ENCODE measurements at regions not wholly inside any gene's neighbourhood (a gene's known extent, or its start where the extent isn't known, plus 50 kb on each side); places are given as distances from the start of the nearest gene placed in this dataset.
"Not testable (repeated sequence)": the region's sequence is repeated elsewhere in the genome, so short reads cannot be mapped to it uniquely, and the experiment has no call there.

DNA sequence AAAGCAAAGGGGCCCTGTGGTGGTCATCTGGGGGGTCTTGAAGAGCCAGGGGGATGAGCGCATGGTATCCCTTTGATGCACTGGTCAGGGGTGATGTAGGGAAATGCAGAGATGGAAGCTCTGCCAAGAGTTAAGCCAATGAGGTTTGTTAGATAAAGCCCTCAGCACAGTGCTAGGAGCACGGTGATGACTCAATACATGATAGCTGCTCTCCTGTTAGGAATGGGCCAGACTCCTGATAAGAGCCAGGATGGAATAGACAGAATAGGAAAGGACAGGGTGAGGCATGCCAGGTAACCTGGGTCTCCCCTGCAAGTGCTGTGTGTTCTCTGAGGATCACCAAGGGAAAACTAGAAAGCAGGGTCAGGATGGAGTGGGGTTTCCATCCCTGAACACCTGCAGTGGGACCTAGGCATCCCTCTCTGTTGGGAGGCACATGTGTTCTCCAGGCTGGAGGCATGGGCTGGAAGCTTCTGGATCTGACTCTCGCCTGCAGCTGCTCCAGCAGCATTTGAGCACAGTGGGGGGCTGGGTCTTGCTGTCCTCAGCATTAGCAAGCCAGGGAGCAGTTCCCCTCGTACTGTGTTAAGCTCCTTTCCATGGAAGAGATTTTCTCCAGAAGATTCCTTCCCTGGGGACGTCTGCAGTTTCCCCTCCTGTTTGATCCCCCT, 71.8 kb upstream of the TIAM2 start:
- no peak for DNase-seq

DNA sequence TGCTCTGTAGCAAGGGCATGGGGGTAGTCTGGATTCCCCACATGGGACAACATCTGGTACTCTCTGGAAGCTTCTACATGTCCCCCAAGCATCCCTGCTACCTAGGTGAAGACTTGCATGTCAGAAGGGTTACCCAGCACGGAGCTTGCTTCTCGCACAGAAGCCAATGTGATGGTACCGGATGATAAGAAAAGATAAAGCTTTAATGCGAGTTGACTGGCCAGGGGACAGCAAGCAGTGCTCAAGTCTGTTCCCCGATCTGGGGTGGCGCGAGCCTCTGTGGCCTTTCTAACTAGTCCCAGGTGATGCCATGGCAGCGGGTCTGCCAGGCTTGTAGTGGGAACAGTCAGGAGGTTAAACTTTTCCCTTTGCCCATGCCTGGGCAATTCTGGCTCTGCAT, 70.0 kb upstream of the TIAM2 start:
- no peak for DNase-seq

DNA sequence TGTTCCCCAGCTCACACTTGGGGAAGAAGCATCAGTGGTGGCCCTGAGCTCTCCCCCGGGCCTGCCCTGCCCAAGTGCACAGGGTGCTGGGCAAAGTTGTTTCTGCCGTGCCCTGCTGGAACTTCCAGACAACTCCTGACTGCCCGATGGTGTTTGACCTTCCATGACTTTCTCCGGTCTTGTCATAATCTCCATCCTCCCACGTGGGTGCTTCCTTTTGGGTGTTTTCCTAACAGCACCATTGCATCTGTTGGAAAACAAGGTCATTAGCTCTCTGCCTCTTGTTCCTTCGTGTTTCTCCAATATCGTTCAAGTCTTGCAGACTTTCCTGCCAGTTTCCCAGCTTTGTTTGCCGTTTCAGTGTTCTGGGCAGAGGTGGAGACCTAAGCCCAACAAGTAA, 68.7 kb upstream of the TIAM2 start:
- DNase-seq = no peak

DNA sequence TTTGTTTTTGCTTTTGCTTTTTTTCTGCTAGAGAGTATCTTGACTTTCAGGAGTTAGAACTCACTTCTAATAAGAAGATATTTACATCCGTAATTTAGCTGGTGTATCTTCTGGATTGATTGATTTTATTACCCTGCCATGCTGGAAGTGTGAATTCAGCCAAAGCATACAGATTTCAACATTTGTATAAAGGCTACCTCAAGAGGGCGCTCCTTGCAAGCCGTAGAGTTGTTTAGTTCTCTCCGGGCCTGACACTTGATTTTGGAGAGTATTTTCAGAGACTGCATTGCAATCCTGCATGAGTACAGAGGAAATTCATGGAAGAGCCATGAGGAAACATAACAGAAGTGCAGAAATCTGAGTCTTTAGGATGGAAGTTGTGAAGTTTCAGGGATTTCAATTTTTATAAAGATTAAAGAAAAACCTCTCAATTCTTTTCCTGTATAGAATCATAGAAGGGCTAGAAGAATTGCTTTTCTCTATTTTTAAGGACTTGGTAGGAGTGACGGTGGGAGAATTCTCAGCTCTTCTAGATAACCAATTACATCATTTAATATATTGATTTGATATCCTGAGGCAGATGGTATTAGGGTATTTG, 66.7 kb upstream of the TIAM2 start:
- peak; percentile 75 to 86 (median 83) for DNase-seq

DNA sequence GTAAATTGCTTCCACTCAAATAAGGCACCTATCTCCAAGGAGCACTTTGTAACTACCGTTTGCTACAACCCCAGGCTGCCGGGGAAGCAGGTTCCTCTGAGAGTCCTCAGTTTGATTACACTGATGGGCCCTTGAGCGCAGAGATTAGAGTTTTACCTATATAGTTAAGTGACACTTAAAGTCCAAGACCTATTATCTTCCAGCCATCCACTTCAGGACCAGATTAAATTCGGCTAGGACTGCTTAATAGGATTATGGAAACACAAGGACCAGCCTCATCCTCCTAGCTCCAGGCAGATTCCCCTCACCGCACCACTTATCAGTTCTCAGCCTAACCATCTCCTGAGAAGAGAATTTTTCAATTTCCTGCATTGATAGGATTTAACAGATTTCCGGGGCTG, 64.7 kb upstream of the TIAM2 start:
- no peak for DNase-seq

DNA sequence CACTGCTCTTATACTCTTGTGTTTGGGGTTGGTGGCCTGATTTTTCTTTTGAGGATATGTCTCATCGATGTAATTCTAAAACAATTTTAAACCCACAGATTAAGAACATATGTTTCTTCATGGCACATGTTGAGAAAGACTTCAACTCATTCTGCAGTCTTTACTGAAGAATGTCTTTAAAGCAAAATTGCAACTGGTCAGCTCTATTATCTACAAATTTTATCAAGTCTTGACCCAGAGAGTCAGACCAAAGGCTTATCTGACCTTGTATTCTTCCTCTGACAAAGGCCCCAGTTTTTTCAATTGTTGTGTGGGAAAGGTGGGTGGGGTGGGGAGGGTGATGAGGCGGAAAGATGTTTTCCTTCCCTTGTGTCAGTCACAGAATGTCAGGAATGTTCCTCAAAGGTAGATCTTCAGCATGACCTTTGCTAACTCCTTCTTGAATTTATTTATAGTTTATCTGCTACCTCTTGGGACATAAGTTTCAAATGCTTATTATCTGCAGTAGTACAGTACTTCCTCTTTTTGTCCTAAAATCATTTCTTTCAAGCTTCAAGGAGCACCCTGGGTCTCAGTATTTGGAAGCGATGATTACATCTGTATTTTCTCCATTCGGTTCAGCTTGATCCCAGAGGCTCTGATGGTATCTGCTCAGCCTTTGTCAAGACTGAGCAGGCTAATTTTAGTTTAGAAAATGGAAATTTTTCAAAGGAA, 63.2 kb upstream of the TIAM2 start:
- DNase-seq = peak in 2 of 3 donors; percentile 5 to 22

DNA sequence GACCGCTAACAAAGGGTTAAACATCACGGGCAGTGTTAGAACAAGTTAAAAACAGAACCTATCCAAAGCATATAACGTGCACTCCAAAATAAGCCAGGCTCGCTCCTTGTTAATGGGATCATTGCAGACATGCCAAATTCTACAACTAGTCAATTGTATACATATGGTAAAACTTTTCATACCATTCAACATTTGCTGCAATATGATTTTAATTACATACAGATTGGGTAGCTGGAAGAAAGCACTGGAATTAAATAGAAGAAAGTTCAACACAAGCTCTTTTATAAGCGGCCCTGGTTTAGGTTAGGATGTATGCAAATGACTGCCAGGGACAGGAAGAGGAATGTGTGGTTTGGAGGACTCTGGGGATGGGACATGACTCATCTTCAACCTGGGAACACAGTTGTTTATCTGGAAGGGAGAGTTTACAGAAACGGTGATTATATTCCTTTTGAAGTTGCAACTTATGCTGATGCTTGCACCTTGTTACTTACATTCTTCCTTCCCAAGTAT, 62.5 kb upstream of the TIAM2 start:
- DNase-seq = no peak

DNA sequence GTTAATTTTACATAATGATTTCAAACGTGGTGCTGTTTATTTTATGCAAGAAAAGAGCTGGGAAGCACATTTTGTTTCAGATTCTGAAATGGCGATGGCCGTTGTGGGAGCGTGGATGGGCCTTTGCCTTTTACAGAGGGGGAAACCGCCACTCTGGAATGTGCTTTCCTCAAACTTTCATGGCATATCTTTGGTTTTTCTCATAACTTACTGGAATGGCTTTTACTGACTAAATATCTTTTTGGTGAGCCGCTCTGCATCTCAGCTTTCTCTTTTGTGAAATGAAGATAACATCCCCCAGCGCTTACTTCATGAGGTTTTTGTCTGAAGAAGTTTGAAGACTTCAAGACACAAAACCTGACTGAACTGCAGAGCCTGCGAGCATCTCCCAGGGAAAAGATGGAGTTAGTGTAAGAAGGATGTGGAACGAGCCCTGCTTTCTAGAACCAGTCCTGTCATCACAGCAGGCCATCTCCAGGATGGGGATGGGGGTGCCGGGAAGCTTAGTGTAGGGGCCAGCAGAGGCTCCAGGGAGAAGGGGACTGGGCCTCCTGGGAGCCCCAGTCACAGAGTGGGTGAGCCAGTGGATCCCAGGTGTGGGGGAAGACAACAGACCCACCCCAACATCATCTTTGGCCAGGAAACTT, 61.8 kb upstream of the TIAM2 start:
- no peak for DNase-seq

DNA sequence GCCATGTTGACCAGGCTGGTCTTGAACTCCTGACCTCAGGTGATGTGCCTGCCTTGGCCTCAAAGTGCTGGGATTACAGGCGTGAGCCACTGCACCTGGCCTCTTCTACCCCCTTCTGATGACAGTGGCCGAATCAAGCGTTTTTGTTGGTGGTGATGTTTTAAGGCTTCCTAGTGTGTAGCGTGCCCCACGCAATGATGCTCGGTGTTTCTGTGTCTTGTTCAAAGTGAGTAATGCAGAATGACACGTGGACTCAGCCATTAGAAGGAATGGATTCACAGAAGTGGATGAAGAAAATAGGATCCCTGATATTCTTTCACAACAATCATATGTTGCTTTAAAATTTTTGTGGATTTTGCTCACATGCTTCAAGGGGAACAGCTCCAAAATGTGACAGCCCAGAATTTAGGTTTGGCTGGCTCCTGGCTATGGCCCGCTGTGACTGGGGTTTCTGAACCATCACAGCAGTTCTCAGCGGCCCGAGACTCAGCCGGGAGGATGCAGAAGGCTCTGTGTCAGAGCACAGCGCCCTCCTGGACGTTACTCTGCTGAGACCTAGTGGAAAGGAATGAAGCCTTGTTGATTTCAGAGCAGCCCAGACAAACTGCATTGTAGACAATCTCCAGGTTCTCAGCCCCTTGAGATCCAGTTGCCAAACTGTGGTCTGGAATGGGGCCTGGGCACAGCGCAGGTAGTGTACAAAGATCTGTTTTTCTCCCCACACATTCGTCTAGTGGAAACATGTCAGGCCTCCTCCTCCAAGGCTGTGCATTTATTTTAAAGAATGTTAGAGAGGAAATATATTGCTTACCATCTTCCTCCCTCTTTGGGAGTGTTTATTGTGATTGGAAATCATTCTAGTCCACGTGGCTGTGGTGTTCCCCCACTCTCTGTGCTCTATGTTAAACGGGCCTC, 57.6 kb upstream of the TIAM2 start:
- DNase-seq = no peak

DNA sequence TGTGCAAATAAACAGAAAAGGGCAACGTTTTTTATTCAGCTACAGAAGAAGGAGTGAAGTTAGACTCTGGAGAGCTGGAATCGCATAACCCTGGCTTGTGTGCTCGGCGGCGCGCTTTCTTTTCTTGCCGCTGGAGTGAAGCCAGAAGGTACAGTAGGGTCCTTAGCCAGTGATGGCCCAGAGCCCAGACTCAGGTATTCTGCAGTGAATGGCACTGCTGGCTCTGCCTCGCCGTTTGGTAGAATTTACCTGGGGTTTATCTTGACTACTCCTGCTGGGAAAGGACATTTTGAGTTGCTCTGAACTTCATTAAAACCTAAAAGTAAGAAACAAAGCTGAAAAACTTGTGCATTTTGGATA, 56.9 kb upstream of the TIAM2 start:
- no peak for DNase-seq

DNA sequence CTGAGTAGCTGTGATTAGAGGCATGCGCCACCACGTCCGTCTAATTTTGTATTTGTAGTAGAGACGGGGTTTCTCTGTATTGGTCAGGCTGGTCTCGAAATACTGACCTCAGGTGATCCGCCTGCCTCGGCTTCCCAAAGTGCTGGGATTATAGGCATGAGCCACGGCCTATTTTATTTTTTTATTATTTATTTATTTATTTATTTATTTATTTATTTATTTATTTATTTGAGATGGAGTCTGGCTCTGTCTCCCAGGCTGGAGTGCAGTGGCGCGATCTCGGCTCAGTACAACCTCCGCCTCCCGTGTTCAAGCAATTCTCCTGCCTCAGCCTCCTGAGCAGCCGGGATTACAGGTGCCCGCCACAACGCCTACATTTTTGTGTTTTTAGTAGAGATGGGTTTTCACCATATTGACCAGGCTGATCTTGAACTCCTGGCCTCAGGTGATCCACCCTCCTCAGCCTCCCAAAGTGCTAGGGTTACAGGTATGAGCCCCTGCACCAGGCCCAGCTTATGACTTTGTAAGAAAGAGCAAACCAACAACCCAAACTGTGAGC, 56.3 kb upstream of the TIAM2 start:
- DNase-seq = not testable (repeated sequence)

DNA sequence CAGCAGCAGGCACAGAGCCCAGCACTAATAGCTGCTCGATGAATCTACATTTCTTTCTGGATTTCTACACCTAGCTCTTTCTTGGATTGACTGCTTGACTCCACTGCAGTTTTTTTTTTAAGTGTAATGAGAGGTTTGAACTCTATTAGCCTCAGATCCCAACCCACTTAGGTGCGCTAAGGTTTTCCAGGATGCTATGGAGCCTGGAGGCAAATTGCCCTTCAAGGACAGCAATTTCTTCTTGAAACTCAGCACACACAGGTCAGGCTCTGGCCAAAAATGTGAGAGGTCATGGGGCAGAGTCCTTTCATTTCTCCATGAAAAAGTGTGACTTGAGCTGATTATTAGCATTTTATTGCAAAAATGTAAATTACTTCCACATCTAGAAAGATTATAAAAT, 52.3 kb upstream of the TIAM2 start:
- no peak for DNase-seq

DNA sequence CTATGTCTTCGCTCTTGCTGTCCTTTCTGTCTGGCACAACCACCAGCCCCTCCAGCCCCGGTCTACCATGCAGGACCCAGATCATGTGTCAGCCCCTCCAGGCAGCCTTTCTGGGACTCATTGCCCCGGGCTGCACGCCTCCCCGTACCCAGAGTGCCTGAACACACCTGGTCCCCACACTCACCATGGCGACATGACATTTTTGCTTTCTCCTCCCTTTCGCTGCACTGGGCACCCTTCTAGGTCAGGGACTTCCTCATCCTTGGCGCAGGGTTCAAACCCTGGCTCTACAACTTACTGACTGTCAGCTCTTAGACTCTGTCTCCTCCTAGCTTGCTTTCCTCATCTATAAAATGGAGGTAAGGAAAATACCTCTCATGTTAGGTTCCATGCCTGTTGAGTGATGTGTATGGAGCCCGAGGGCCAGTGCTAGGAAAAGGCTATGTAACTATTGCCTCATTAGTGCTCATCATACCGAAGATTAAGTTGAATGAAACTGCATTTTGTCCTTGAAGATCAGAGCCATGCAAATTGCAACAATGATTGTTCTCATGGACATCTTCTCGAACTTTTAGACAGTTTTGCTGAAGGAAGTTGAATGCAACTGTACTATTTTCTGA, 49.7 kb upstream of the TIAM2 start:
- no peak for DNase-seq
